ENCODE measurements at regions not wholly inside any gene's neighbourhood (a gene's known extent, or its start where the extent isn't known, plus 50 kb on each side); places are given as distances from the start of the nearest gene placed in this dataset.

GRCh38 chr16:55012362-55012761 lies 81.7 kb downstream of the IRX5 start:
- TF ChIP-seq POLR2AphosphoS5 (IDR thresholded peaks at IDR 0.05; ENCODE audit: low read depth, low read length) = no peak
- TF ChIP-seq POLR2A (IDR thresholded peaks at IDR 0.05; ENCODE audit: low read depth, low read length) = no peak

All from GM12892 (cell line).